Neural cell (in vitro differentiated cells): ENCODE measurements at regions not wholly inside any gene's neighbourhood (a gene's known extent, or its start where the extent isn't known, plus 50 kb on each side); places are given as distances from the start of the nearest gene placed in this dataset.

ENCODE experiments used
- H2AFZ ChIP-seq: fragments of 200-600, 300-800 bp; sonication (generic), shearing (Covaris generic); 2 replicates; pipeline ENCODE4 v1.6.0; 2014; ENCODE audit warnings: low read depth, mild to moderate bottlenecking, antibody characterized with exemption, low read length, moderate library complexity
- H3F3A ChIP-seq: fragments of 200-600 bp; shearing (Covaris generic); 2 replicates; pipeline ENCODE4 v1.6.1; 2016; ENCODE audit warnings: mild to moderate bottlenecking, moderate library complexity, mixed read lengths, antibody characterized with exemption, low read length; ENCODE audit not compliant: insufficient read depth, poor library complexity, severe bottlenecking
- H3K27ac ChIP-seq: fragments of 200-600, 300-800 bp; sonication (generic), shearing (Covaris generic); 2 replicates; pipeline ENCODE4 v1.5.1; 2014; ENCODE audit warnings: mild to moderate bottlenecking, low read length, moderate library complexity
- H3K27me3 ChIP-seq: fragments of 300-800, 200-600 bp; sonication (generic), shearing (Covaris generic); 2 replicates; pipeline ENCODE4 v1.6.0; 2014; ENCODE audit warnings: mild to moderate bottlenecking, low read depth, low read length, moderate library complexity; ENCODE audit not compliant: insufficient read depth
- H3K36me3 ChIP-seq: fragments of 300-800, 200-600 bp; sonication (generic), shearing (Covaris generic); 2 replicates; pipeline ENCODE4 v1.5.1; 2014; ENCODE audit warnings: mild to moderate bottlenecking, antibody characterized with exemption, low read length, moderate library complexity; ENCODE audit not compliant: insufficient read depth
- H3K4me2 ChIP-seq: fragments of 300-800, 200-600 bp; sonication (generic), shearing (Covaris generic); 2 replicates; pipeline ENCODE4 v1.6.0; 2014; ENCODE audit warnings: mild to moderate bottlenecking, low read length
- H3K4me3 ChIP-seq: fragments of 300-800, 200-600 bp; sonication (generic), shearing (Covaris generic); 2 replicates; pipeline ENCODE4 v1.5.1; 2014; ENCODE audit warnings: mild to moderate bottlenecking, low read length, moderate library complexity
- H3K79me2 ChIP-seq: fragments of 200-600 bp; shearing (Covaris generic); replicated peaks from 2 replicates; pipeline ENCODE4 v1.6.0; 2014; ENCODE audit warnings: mild to moderate bottlenecking, low read length, moderate library complexity; ENCODE audit not compliant: insufficient read depth
- H3K9ac ChIP-seq: fragments of 300-800, 200-600 bp; sonication (generic), shearing (Covaris generic); 2 replicates; pipeline ENCODE4 v1.6.1; 2016; ENCODE audit warnings: mild to moderate bottlenecking, low read length, mixed read lengths
- H3K9me2 ChIP-seq: fragments of 200-600 bp; shearing (Covaris generic); 2 replicates; pipeline ENCODE4 v1.6.1; 2016; ENCODE audit warnings: mild to moderate bottlenecking, low read length, mixed read lengths; ENCODE audit not compliant: insufficient read depth
- H3K9me3 ChIP-seq: fragments of 200-600, 300-800 bp; sonication (generic), shearing (Covaris generic); 2 replicates; pipeline ENCODE4 v1.6.1; 2016; ENCODE audit warnings: mild to moderate bottlenecking, mixed run types, low read length, moderate library complexity, mixed read lengths
- H4K20me1 ChIP-seq: fragments of 200-600 bp; shearing (Covaris generic); 2 replicates; pipeline ENCODE4 v1.6.1; 2016; ENCODE audit warnings: mild to moderate bottlenecking, mixed run types; ENCODE audit not compliant: insufficient read depth
- EP300 ChIP-seq: fragments of 450-650 bp; conservative IDR thresholded peaks from 2 replicates; pipeline ENCODE4 v1.6.1; 2014; ENCODE audit warnings: antibody characterized with exemption, mild to moderate bottlenecking, moderate library complexity; ENCODE audit not compliant: poor library complexity, severe bottlenecking
- EZH2 ChIP-seq: fragments of 200-600, 300-800 bp; shearing (Covaris generic), sonication (generic); IDR thresholded peaks from 2 replicates; pipeline ENCODE4 v1.6.1; 2014; ENCODE audit warnings: antibody characterized with exemption, low read length, borderline replicate concordance, mild to moderate bottlenecking; ENCODE audit not compliant: insufficient read depth, poor library complexity, severe bottlenecking
- MXI1 ChIP-seq: fragments of 450-650 bp; conservative IDR thresholded peaks from 2 replicates; pipeline ENCODE4 v1.6.1; 2014; ENCODE audit warnings: antibody characterized with exemption, mild to moderate bottlenecking; ENCODE audit not compliant: poor library complexity, severe bottlenecking
- POLR2AphosphoS5 ChIP-seq: IDR thresholded peaks from 2 replicates; pipeline ENCODE4 v1.6.1; 2012
- RAD21 ChIP-seq: fragments of 450-650 bp; conservative IDR thresholded peaks from 2 replicates; pipeline ENCODE4 v1.6.1; 2014; ENCODE audit warnings: antibody characterized with exemption, mild to moderate bottlenecking, moderate library complexity
- REST ChIP-seq: IDR thresholded peaks from 2 replicates; pipeline ENCODE4 v1.6.1; 2012; ENCODE audit warnings: borderline replicate concordance
- SMC3 ChIP-seq: fragments of 450-650 bp; conservative IDR thresholded peaks from 2 replicates; pipeline ENCODE4 v1.6.1; 2014; ENCODE audit warnings: antibody characterized with exemption, mild to moderate bottlenecking, moderate library complexity; ENCODE audit not compliant: poor library complexity
- TAF1 ChIP-seq: IDR thresholded peaks from 2 replicates; pipeline ENCODE4 v1.6.1; 2012; ENCODE audit warnings: low read depth
- TF ChIP-seq, protein P1 (sequence below): fragments of 450-650 bp; IDR thresholded peaks from 2 replicates; pipeline ENCODE4 v1.5.1; 2014; ENCODE audit warnings: antibody characterized with exemption, mild to moderate bottlenecking, moderate library complexity; ENCODE audit not compliant: poor library complexity, severe bottlenecking

GRCh38 chr16:47858333-47858982 is 297.3 kb downstream of the ABCC12 start:
- Histone ChIP-seq H3K36me3 (no peaks in the 10 kb centered on the region), H3K9me2 (no peaks in the 10 kb centered on the region), H3K4me3 (no peak overlapping the region), H3F3A (no peaks in the 10 kb centered on the region), H3K79me2 (no peaks in the 10 kb centered on the region), H3K27me3 (no peaks in the 10 kb centered on the region), H4K20me1 (no peaks in the 10 kb centered on the region), H2AFZ (no peak overlapping the region), H3K27ac (no peak overlapping the region), H3K9me3 (no peaks in the 10 kb centered on the region), H3K4me2 (no peak overlapping the region), H3K9ac (no peak overlapping the region)
- TF ChIP-seq TAF1: no peak
- TF ChIP-seq RAD21: no peak
- TF ChIP-seq EZH2: no peak
- peak; percentile 70 for TF ChIP-seq POLR2AphosphoS5
- peak; percentile 78 for TF ChIP-seq EP300
- no peak for TF ChIP-seq SMC3
- TF ChIP-seq, protein P1, sequence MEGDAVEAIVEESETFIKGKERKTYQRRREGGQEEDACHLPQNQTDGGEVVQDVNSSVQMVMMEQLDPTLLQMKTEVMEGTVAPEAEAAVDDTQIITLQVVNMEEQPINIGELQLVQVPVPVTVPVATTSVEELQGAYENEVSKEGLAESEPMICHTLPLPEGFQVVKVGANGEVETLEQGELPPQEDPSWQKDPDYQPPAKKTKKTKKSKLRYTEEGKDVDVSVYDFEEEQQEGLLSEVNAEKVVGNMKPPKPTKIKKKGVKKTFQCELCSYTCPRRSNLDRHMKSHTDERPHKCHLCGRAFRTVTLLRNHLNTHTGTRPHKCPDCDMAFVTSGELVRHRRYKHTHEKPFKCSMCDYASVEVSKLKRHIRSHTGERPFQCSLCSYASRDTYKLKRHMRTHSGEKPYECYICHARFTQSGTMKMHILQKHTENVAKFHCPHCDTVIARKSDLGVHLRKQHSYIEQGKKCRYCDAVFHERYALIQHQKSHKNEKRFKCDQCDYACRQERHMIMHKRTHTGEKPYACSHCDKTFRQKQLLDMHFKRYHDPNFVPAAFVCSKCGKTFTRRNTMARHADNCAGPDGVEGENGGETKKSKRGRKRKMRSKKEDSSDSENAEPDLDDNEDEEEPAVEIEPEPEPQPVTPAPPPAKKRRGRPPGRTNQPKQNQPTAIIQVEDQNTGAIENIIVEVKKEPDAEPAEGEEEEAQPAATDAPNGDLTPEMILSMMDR: no peak

DNA sequence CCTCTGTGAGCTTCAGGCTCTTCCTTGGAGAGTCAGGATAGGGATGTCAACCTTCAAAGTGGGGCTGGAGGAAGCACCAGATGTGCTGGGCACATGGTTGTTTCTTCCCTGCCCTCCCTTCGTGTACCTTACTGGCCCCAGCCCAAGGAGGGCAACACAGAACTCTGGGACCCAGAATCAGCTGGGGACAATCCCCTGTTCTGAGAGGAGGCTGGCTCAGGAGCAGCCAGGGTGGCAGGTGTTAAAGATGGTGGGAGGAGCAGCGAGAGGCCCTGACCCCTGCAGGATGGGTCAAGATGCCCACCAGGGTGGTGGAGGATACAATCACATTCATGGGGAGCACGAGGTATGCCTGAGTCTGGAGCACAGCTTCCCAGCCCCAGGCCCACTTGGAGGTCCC is 300.4 kb downstream of the ABCC12 start:
- no peak overlapping the region for H3K27ac ChIP-seq
- H3K9me3 ChIP-seq: no peaks in the 10 kb centered on the region
- TF ChIP-seq EZH2 (no peak), REST (no peak), RAD21 (no peak), EP300 (no peak), MXI1 (no peak), TAF1 (no peak), POLR2AphosphoS5 (no peak), SMC3 (no peak)
- TF ChIP-seq, protein P1: no peak
- H3K9ac ChIP-seq: no peak overlapping the region
- H3K9me2 ChIP-seq: no peaks in the 10 kb centered on the region
- H2AFZ ChIP-seq: no peak overlapping the region
- H3K4me2 ChIP-seq: no peak overlapping the region
- no peaks in the 10 kb centered on the region for H3K79me2 ChIP-seq
- H3K4me3 ChIP-seq: no peak overlapping the region
- no peaks in the 10 kb centered on the region for H4K20me1 ChIP-seq
- H3K27me3 ChIP-seq: no peaks in the 10 kb centered on the region
- no peaks in the 10 kb centered on the region for H3F3A ChIP-seq
- H3K36me3 ChIP-seq: no peaks in the 10 kb centered on the region
